HEK293 (cell line): ENCODE measurements at regions not wholly inside any gene's neighbourhood (a gene's known extent, or its start where the extent isn't known, plus 50 kb on each side); places are given as distances from the start of the nearest gene placed in this dataset.

Experiments used
- CTCF ChIA-PET: fragments of 350-600 bp; formaldehyde crosslinking; extraction: SDS; loops from one replicate; lab custom pipeline; 2021; ENCODE audit warnings: antibody characterized with exemption; lab: Yijun Ruan, JAX
- POLR2A ChIA-PET: fragments of 300-600 bp; formaldehyde crosslinking; extraction: SDS; loops from one replicate; lab custom pipeline; 2020; ENCODE audit warnings: antibody characterized with exemption, inconsistent platforms; lab: Yijun Ruan, JAX
- H3K27ac ChIP-seq: fragments of 200-500 bp; sonication (Bioruptor generic); 2 replicates; pipeline ENCODE4 v1.5.1; 2014; ENCODE audit warnings: low read depth, low read length, control low read depth, inconsistent platforms; ENCODE audit errors: extremely low read depth
- H3K36me3 ChIP-seq, 2 experiments: fragments of 200-500 bp in 1 of 2; sonication (Bioruptor generic) in 1 of 2; 1 replicate in 1 of 2; 2 replicates in 1 of 2; pipeline ENCODE4 v1.5.1; 2014 to 2017; ENCODE audit warnings: inconsistent platforms in 2 of 2, low read length in 2 of 2; ENCODE audit not compliant: control insufficient read depth in 2 of 2, insufficient read depth in 1 of 2
- H3K4me1 ChIP-seq: fragments of 200-500 bp; sonication (Bioruptor generic); 2 replicates; pipeline ENCODE4 v1.5.1; 2014; ENCODE audit warnings: mild to moderate bottlenecking, low read length, inconsistent platforms; ENCODE audit not compliant: control insufficient read depth, insufficient read depth
- H3K4me3 ChIP-seq: 2 replicates; pipeline ENCODE4 v1.5.1; 2011; ENCODE audit warnings: low read depth, mild to moderate bottlenecking, control low read depth, low read length, moderate library complexity
- H3K9me3 ChIP-seq: fragments of 200-500 bp; sonication (Bioruptor generic); 2 replicates; pipeline ENCODE4 v1.5.1; 2014; ENCODE audit warnings: low read depth, low read length, inconsistent platforms; ENCODE audit not compliant: control insufficient read depth, insufficient read depth
- AEBP2 ChIP-seq: fragments of 450-650 bp; formaldehyde crosslinking; IDR thresholded peaks from 2 replicates; pipeline ENCODE4 v1.5.1; 2016; ENCODE audit warnings: missing biosample characterization, missing genetic modification characterization, borderline replicate concordance
- GLI2 ChIP-seq: fragments of 450-650 bp; formaldehyde crosslinking; IDR thresholded peaks from 2 replicates; pipeline ENCODE4; 2017; ENCODE audit warnings: missing biosample characterization, missing genetic modification characterization, low read depth, borderline replicate concordance
- PBX3 ChIP-seq: sonication (generic); formaldehyde crosslinking; IDR thresholded peaks from 2 replicates; pipeline ENCODE4 v1.8.1; 2022; ENCODE audit warnings: mild to moderate bottlenecking, moderate library complexity, missing genetic modification reagents
- WT1 ChIP-seq: fragments of 450-650 bp; formaldehyde crosslinking; IDR thresholded peaks from 2 replicates; pipeline ENCODE4 v1.5.1; 2016; ENCODE audit warnings: missing biosample characterization, missing genetic modification characterization
- ZFP37 ChIP-seq: fragments of 450-650 bp; formaldehyde crosslinking; IDR thresholded peaks from 2 replicates; pipeline ENCODE4 v1.5.1; 2016; ENCODE audit warnings: missing biosample characterization, missing genetic modification characterization
- ZNF169 ChIP-seq: fragments of 450-650 bp; formaldehyde crosslinking; IDR thresholded peaks from 2 replicates; pipeline ENCODE4 v1.5.1; 2016; ENCODE audit warnings: missing biosample characterization, missing genetic modification characterization
- ZNF341 ChIP-seq: fragments of 450-650 bp; formaldehyde crosslinking; IDR thresholded peaks from 2 replicates; pipeline ENCODE4; 2016; ENCODE audit warnings: low read depth, missing biosample characterization, missing genetic modification characterization
- ZNF350 ChIP-seq: fragments of 450-650 bp; formaldehyde crosslinking; IDR thresholded peaks from 2 replicates; pipeline ENCODE4 v1.5.0; 2017; ENCODE audit warnings: missing biosample characterization, mild to moderate bottlenecking, missing genetic modification characterization
- ZNF404 ChIP-seq: fragments of 450-650 bp; formaldehyde crosslinking; IDR thresholded peaks from 2 replicates; pipeline ENCODE4 v1.5.1; 2017; ENCODE audit warnings: missing biosample characterization, missing genetic modification characterization
- ZNF510 ChIP-seq: fragments of 450-650 bp; formaldehyde crosslinking; IDR thresholded peaks from 2 replicates; pipeline ENCODE4 v1.5.1; 2018; ENCODE audit warnings: mild to moderate bottlenecking, missing genetic modification characterization, missing biosample characterization; ENCODE audit not compliant: insufficient replicate concordance
- ZNF792 ChIP-seq: fragments of 450-650 bp; formaldehyde crosslinking; IDR thresholded peaks from 2 replicates; pipeline ENCODE4 v1.5.1; 2016; ENCODE audit warnings: missing biosample characterization, missing genetic modification characterization
- ZNF843 ChIP-seq: fragments of 450-650 bp; formaldehyde crosslinking; IDR thresholded peaks from 2 replicates; pipeline ENCODE4 v1.5.1; 2016; ENCODE audit warnings: missing biosample characterization, missing genetic modification characterization
- TF ChIP-seq, protein P1 (sequence below): fragments of 450-650 bp; formaldehyde crosslinking; IDR thresholded peaks from 2 replicates; pipeline ENCODE4 v1.5.1; 2016; ENCODE audit warnings: missing biosample characterization, missing genetic modification characterization
- TF ChIP-seq, protein P2 (sequence below): fragments of 450-650 bp; formaldehyde crosslinking; IDR thresholded peaks from 2 replicates; pipeline ENCODE4 v1.5.1; 2016; ENCODE audit warnings: missing biosample characterization, missing genetic modification characterization
- TF ChIP-seq, protein P3 (sequence below): fragments of 450-650 bp; formaldehyde crosslinking; IDR thresholded peaks from 2 replicates; pipeline ENCODE4 v1.5.1; 2017; ENCODE audit warnings: missing biosample characterization, missing genetic modification characterization
- TF ChIP-seq, protein P4 (sequence below): fragments of 450-650 bp; formaldehyde crosslinking; IDR thresholded peaks from 2 replicates; pipeline ENCODE4 v1.5.1; 2016; ENCODE audit warnings: missing biosample characterization, missing genetic modification characterization, borderline replicate concordance
- TF ChIP-seq, protein P5 (sequence below): fragments of 450-650 bp; formaldehyde crosslinking; IDR thresholded peaks from 2 replicates; pipeline ENCODE4 v1.5.1; 2016; ENCODE audit warnings: missing biosample characterization, missing genetic modification characterization
- TF ChIP-seq, protein P6 (sequence below): fragments of 450-650 bp; formaldehyde crosslinking; IDR thresholded peaks from 2 replicates; pipeline ENCODE4 v1.5.1; 2016; ENCODE audit warnings: missing biosample characterization, missing genetic modification characterization
- TF ChIP-seq, protein P7 (sequence below): IDR thresholded peaks from 2 replicates; pipeline ENCODE4 v1.6.1; 2011; ENCODE audit warnings: mild to moderate bottlenecking, low read depth, low read length, borderline replicate concordance

- TF ChIP-seq, protein P1, sequence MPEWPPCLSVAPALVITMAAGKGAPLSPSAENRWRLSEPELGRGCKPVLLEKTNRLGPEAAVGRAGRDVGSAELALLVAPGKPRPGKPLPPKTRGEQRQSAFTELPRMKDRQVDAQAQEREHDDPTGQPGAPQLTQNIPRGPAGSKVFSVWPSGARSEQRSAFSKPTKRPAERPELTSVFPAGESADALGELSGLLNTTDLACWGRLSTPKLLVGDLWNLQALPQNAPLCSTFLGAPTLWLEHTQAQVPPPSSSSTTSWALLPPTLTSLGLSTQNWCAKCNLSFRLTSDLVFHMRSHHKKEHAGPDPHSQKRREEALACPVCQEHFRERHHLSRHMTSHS (tag by site-specific recombination), result no peak
- TF ChIP-seq, protein P2, sequence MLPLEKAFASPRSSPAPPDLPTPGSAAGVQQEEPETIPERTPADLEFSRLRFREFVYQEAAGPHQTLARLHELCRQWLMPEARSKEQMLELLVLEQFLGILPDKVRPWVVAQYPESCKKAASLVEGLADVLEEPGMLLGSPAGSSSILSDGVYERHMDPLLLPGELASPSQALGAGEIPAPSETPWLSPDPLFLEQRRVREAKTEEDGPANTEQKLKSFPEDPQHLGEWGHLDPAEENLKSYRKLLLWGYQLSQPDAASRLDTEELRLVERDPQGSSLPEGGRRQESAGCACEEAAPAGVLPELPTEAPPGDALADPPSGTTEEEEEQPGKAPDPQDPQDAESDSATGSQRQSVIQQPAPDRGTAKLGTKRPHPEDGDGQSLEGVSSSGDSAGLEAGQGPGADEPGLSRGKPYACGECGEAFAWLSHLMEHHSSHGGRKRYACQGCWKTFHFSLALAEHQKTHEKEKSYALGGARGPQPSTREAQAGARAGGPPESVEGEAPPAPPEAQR (tag by site-specific recombination), result no peak
- TF ChIP-seq ZFP37 (no peak), PBX3 (no peak), ZNF404 (tag by site-specific recombination) (no peak), ZNF169 (no peak), ZNF350 (no peak)
- TF ChIP-seq, protein P3, sequence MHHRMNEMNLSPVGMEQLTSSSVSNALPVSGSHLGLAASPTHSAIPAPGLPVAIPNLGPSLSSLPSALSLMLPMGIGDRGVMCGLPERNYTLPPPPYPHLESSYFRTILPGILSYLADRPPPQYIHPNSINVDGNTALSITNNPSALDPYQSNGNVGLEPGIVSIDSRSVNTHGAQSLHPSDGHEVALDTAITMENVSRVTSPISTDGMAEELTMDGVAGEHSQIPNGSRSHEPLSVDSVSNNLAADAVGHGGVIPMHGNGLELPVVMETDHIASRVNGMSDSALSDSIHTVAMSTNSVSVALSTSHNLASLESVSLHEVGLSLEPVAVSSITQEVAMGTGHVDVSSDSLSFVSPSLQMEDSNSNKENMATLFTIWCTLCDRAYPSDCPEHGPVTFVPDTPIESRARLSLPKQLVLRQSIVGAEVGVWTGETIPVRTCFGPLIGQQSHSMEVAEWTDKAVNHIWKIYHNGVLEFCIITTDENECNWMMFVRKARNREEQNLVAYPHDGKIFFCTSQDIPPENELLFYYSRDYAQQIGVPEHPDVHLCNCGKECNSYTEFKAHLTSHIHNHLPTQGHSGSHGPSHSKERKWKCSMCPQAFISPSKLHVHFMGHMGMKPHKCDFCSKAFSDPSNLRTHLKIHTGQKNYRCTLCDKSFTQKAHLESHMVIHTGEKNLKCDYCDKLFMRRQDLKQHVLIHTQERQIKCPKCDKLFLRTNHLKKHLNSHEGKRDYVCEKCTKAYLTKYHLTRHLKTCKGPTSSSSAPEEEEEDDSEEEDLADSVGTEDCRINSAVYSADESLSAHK, result no peak
- TF ChIP-seq, protein P4, sequence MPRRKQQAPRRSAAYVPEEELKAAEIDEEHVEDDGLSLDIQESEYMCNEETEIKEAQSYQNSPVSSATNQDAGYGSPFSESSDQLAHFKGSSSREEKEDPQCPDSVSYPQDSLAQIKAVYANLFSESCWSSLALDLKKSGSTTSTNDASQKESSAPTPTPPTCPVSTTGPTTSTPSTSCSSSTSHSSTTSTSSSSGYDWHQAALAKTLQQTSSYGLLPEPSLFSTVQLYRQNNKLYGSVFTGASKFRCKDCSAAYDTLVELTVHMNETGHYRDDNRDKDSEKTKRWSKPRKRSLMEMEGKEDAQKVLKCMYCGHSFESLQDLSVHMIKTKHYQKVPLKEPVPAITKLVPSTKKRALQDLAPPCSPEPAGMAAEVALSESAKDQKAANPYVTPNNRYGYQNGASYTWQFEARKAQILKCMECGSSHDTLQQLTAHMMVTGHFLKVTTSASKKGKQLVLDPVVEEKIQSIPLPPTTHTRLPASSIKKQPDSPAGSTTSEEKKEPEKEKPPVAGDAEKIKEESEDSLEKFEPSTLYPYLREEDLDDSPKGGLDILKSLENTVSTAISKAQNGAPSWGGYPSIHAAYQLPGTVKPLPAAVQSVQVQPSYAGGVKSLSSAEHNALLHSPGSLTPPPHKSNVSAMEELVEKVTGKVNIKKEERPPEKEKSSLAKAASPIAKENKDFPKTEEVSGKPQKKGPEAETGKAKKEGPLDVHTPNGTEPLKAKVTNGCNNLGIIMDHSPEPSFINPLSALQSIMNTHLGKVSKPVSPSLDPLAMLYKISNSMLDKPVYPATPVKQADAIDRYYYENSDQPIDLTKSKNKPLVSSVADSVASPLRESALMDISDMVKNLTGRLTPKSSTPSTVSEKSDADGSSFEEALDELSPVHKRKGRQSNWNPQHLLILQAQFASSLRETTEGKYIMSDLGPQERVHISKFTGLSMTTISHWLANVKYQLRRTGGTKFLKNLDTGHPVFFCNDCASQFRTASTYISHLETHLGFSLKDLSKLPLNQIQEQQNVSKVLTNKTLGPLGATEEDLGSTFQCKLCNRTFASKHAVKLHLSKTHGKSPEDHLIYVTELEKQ (tag by site-specific recombination), result no peak
Observed at GRCh38 chr11:95599959-95600586, 189.5 kb downstream of the FAM76B start (continued).

DNA sequence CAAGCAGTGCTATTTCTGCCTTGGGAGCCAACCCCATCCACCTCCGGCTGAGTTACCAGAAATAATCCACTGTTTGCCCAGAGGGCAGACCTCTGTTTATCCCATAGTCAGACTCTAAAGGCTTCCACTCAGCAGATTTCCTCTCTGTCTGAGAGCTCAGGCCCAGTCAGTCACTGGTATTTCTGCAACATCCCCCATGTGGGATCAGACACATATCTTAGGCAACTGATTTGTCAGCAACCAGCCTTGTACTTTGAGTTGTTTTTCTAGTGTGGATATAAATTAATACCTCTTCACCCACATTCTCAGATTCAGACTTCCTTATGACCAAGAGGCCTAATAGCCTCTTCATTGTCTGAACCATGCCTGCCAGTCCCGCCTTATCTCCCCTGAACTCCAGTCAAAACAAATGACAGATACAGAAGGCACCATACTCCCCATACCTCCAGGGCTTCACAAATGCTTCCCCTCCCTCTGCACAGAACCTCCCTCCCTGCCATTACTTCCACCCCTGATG is 193.6 kb downstream of the FAM76B start:
- Histone ChIP-seq H3K36me3 (no peaks in the 10 kb centered on the region), H3K27ac (no peak overlapping the region; the same call in 1 of the 2 replicates), H3K9me3 (no peaks in the 10 kb centered on the region)
- TF ChIP-seq AEBP2 (tag by site-specific recombination), result no peak
- no peak for TF ChIP-seq ZNF792 (tag by site-specific recombination)
- TF ChIP-seq, protein P5, sequence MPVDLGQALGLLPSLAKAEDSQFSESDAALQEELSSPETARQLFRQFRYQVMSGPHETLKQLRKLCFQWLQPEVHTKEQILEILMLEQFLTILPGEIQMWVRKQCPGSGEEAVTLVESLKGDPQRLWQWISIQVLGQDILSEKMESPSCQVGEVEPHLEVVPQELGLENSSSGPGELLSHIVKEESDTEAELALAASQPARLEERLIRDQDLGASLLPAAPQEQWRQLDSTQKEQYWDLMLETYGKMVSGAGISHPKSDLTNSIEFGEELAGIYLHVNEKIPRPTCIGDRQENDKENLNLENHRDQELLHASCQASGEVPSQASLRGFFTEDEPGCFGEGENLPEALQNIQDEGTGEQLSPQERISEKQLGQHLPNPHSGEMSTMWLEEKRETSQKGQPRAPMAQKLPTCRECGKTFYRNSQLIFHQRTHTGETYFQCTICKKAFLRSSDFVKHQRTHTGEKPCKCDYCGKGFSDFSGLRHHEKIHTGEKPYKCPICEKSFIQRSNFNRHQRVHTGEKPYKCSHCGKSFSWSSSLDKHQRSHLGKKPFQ (tag by site-specific recombination), result no peak
- TF ChIP-seq, protein P6, sequence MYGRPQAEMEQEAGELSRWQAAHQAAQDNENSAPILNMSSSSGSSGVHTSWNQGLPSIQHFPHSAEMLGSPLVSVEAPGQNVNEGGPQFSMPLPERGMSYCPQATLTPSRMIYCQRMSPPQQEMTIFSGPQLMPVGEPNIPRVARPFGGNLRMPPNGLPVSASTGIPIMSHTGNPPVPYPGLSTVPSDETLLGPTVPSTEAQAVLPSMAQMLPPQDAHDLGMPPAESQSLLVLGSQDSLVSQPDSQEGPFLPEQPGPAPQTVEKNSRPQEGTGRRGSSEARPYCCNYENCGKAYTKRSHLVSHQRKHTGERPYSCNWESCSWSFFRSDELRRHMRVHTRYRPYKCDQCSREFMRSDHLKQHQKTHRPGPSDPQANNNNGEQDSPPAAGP (tag by site-specific recombination), result peak; percentile 56; the same call in 1 of the 2 replicates
- no peak for TF ChIP-seq GLI2 (tag by site-specific recombination)
- TF ChIP-seq ZNF510 (tag by site-specific recombination), result no peak
- TF ChIP-seq, protein P7, sequence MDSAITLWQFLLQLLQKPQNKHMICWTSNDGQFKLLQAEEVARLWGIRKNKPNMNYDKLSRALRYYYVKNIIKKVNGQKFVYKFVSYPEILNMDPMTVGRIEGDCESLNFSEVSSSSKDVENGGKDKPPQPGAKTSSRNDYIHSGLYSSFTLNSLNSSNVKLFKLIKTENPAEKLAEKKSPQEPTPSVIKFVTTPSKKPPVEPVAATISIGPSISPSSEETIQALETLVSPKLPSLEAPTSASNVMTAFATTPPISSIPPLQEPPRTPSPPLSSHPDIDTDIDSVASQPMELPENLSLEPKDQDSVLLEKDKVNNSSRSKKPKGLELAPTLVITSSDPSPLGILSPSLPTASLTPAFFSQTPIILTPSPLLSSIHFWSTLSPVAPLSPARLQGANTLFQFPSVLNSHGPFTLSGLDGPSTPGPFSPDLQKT, result no peak
- peak; percentile 52; the same call in 1 of the 2 replicates for TF ChIP-seq WT1 (tag by site-specific recombination)
- TF ChIP-seq ZNF843 (tag by site-specific recombination), result no peak
- TF ChIP-seq ZNF341, result 0 out of 2 replicates have a peak, but pooled peaks have one; percentile 11
- TF ChIP-seq, all 188 proteins: peak for 3
- ChIA-PET CTCF (interaction anchor here (0.9 to 1.2 kb wide), 2 partner anchors 12 to 30 kb away, joined by 3 read pairs; no protein-coding TSS in a partner anchor), POLR2A (interaction anchor here (1.1 kb wide), 1 partner anchor 96 kb away, joined by 3 read pairs; no protein-coding TSS in a partner anchor)
- no peaks in the 10 kb centered on the region for H3K4me1 ChIP-seq
- H3K4me3 ChIP-seq, result no peak overlapping the region
